Type B pancreatic cell (in vitro differentiated cells): ENCODE measurements at regions not wholly inside any gene's neighbourhood (a gene's known extent, or its start where the extent isn't known, plus 50 kb on each side); places are given as distances from the start of the nearest gene placed in this dataset.

Experiments
- DNase-seq: peaks from one replicate; pipeline ENCODE4 v3.0.0; 2021; ENCODE audit warnings: mixed read lengths; ENCODE audit not compliant: unreplicated experiment; ENCODE audit errors: extremely low spot score
- H3K27ac Mint-ChIP-seq: 2 replicates; pipeline ENCODE4 v1.8.0; 2021; ENCODE audit warnings: mild to moderate bottlenecking, mixed read lengths
- H3K27me3 Mint-ChIP-seq: 2 replicates; pipeline ENCODE4 v1.8.0; 2021; ENCODE audit warnings: mixed read lengths
- H3K36me3 Mint-ChIP-seq: 2 replicates; pipeline ENCODE4 v1.8.0; 2021; ENCODE audit warnings: mixed read lengths
- H3K4me1 Mint-ChIP-seq: one replicate; pipeline ENCODE4 v1.8.0; 2021; ENCODE audit warnings: mixed read lengths; ENCODE audit not compliant: unreplicated experiment
- H3K4me3 Mint-ChIP-seq: 2 replicates; pipeline ENCODE4 v1.8.0; 2021; ENCODE audit warnings: mild to moderate bottlenecking, mixed read lengths
- H3K9me3 Mint-ChIP-seq: 2 replicates; pipeline ENCODE4 v1.8.0; 2021; ENCODE audit warnings: mixed read lengths
- TF ChIP-seq, protein P1 (sequence below): fragments of 200-600 bp; sonication (generic); conservative IDR thresholded peaks from 2 replicates; pipeline ENCODE4 v1.5.0; 2021; ENCODE audit warnings: antibody characterized with exemption, mild to moderate bottlenecking

DNA sequence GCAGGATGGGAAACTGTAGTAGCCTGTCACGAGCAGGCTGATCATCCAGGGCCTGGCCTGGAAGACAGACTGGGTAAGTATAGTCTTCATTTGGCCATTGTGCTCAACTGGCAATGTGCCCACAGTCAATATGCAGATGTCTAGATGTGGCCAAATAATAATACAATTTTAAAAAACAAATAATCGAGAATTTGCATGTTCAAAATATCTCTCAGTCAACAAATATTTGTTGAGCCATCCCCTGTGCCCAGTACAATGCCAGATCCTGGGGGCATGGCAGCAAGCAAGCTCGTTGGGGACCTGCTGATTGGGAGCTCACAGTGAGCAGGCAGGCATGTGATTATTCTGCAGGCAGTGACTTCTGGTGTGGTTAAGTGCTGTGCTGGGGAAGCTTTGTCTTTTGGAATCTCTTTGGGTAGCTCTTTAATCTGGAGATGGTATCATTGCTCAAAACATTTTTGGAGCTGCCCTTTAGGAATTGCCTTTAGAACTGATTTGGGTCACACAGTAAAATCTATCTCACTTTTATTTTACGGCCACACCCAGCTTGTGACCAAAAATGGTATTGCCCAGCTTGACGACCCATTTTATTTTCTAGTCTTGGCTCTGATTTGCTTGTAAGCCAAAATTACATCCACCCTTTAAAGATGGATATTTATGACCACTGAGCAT is 92.2 kb downstream of the PLCE1 start:
- DNase-seq: no peak
- Mint-ChIP-seq H3K4me3 (no peak overlapping the region), H3K4me1 (peaks cover 4% of the 10 kb centered on the region), H3K27ac (no peak overlapping the region), H3K36me3 (no peaks in the 10 kb centered on the region), H3K9me3 (peaks cover 4% of the 10 kb centered on the region), H3K27me3 (no peaks in the 10 kb centered on the region)
- TF ChIP-seq, protein P1, sequence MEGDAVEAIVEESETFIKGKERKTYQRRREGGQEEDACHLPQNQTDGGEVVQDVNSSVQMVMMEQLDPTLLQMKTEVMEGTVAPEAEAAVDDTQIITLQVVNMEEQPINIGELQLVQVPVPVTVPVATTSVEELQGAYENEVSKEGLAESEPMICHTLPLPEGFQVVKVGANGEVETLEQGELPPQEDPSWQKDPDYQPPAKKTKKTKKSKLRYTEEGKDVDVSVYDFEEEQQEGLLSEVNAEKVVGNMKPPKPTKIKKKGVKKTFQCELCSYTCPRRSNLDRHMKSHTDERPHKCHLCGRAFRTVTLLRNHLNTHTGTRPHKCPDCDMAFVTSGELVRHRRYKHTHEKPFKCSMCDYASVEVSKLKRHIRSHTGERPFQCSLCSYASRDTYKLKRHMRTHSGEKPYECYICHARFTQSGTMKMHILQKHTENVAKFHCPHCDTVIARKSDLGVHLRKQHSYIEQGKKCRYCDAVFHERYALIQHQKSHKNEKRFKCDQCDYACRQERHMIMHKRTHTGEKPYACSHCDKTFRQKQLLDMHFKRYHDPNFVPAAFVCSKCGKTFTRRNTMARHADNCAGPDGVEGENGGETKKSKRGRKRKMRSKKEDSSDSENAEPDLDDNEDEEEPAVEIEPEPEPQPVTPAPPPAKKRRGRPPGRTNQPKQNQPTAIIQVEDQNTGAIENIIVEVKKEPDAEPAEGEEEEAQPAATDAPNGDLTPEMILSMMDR: no peak

DNA sequence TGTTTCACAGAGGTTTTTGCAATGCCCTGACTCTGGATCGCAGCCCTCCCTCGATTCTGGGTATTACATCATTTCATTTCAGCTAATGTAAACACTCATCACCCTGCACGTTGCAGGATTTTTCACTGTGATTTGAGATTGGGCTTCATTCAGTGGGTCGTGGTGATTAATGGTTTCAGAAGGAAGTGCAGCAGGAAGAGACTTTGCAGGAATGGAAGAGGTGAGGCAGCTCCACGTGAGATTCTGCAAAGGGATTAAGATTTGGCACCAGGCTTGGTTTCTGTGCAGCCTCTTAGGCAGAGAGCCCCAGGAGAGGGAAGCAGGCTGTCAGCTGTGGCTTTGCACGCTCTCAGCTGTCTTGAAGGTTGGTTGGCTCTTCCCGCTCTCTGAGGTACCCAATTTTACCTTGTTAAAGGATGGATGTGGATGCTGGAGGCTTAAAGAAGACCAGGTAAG is 95.2 kb downstream of the PLCE1 start:
- TF ChIP-seq, protein P1: no peak
- Mint-ChIP-seq H3K27ac (no peak overlapping the region), H3K36me3 (no peaks in the 10 kb centered on the region), H3K27me3 (no peaks in the 10 kb centered on the region), H3K4me1 (peaks cover 4% of the 10 kb centered on the region), H3K9me3 (no peaks in the 10 kb centered on the region), H3K4me3 (no peak overlapping the region)
- no peak for DNase-seq

DNA sequence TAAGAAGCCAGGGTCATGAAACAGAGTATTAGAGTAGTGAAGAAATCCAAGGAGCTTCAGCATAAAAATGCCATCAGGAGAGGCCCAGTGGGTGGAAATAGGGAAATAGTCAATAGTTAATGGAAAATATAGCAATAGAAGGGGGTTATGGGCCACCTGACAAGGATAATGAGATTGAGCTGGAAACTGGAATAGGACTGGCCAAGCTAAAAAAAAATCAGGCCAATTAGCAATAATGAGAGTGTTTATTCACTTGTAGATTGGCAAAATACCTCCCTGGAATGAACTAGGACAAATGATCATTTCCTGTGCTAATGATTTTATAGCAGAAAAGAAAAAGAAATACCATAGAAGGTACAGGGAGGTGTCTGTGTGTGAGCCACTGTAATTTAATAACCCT is 97.9 kb downstream of the PLCE1 start:
- H3K27ac Mint-ChIP-seq: no peak overlapping the region
- peaks cover 4% of the 10 kb centered on the region for H3K4me1 Mint-ChIP-seq
- H3K9me3 Mint-ChIP-seq: no peaks in the 10 kb centered on the region
- no peaks in the 10 kb centered on the region for H3K36me3 Mint-ChIP-seq
- DNase-seq: no peak
- no peaks in the 10 kb centered on the region for H3K27me3 Mint-ChIP-seq
- H3K4me3 Mint-ChIP-seq: no peak overlapping the region
- TF ChIP-seq, protein P1: no peak

DNA sequence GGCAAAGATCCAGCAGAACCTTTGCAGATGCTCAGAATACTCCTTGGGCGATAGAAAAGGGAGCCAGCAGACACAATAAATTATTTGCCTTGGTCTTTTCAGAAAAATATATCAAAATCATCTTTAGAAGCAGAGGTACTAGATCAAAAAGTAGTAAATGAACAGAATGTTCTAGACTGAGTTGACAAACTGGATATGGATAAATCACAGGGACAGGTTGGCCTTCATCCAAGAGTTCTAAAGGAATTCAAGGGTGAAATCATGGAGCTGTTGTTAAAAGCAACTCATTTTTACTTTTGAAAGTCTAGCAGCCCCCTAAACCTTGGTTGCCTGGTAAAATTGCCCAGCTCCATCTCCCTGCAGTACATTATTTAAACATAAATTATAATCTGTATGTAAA is 99.1 kb downstream of the PLCE1 start:
- Mint-ChIP-seq H3K9me3 (no peaks in the 10 kb centered on the region), H3K27me3 (peaks cover 3% of the 10 kb centered on the region), H3K27ac (no peak overlapping the region), H3K4me3 (no peak overlapping the region), H3K4me1 (peaks cover 4% of the 10 kb centered on the region), H3K36me3 (no peaks in the 10 kb centered on the region)
- no peak for DNase-seq
- TF ChIP-seq, protein P1: no peak

DNA sequence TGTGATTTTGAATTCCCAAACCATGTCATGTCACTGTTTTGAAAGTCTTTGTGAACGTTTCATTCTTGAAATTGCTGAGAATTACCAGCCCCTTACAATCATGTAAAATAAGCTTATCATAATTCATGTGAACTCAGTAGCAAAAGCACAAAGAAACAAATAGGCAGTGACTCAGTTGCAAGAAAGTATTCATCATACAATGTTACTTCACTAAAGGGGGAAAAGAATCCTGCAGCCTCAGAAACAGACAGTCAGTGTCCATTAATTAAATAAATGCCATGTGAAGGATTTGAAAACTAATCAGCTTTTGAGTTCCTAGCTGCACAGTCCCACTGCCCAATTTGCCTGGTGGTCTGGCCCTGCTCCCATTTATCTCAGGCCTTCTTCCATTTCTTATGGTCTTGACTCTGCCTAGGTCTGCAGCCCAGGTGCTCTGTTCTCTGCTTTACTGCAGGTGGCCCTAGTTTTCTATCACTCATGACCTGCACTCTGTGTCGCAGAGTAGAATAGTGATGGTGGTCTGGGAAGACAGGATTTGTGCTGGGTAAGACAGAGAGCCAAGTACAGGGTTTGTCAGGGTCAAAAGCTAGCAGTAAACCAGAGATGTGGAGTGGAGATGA is 99.7 kb downstream of the PLCE1 start:
- H3K4me1 Mint-ChIP-seq: peaks cover 4% of the 10 kb centered on the region
- H3K27me3 Mint-ChIP-seq: peaks cover 4% of the 10 kb centered on the region
- no peaks in the 10 kb centered on the region for H3K36me3 Mint-ChIP-seq
- DNase-seq: no peak
- TF ChIP-seq, protein P1: no peak
- H3K27ac Mint-ChIP-seq: no peak overlapping the region
- H3K4me3 Mint-ChIP-seq: no peak overlapping the region
- H3K9me3 Mint-ChIP-seq: no peaks in the 10 kb centered on the region
